ENCODE measurements at regions not wholly inside any gene's neighbourhood (a gene's known extent, or its start where the extent isn't known, plus 50 kb on each side); places are given as distances from the start of the nearest gene placed in this dataset.

DNA sequence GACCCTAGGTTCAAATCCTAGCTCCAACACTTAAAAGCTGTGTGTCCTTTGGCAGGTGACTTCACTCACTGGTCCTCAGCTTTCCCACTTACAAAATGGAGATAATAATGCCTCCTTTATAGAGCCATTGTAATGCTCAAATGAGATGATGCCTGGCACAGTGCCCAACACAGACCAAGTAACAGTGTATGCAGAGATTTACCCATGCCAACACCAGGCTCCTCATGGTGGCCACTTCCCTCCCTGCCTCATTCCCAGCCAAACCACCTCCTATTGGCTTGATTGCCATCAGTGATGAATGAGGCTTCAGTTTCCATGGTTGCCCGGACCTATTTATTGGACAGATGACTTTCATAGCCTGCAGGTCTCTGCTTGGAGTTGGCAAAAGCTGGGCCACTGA is 469.4 kb downstream of the CDK5RAP2 start:
- H3K9ac ChIP-seq (replicated peaks; ENCODE audit: extremely low read depth, insufficient read depth, low read length) = no peak overlapping the region
- intact Hi-C loops (cut with micrococcal nuclease) = no loop called here
- ChIA-PET CTCF (no interaction called here), POLR2A (no interaction called here)
- no peak for TF ChIP-seq FOS (IDR thresholded peaks at IDR 0.05; ENCODE audit: borderline replicate concordance, insufficient read depth, low read length)
- no peak for TF ChIP-seq MYC (IDR thresholded peaks at IDR 0.05; ENCODE audit: low read depth, low read length)
- TF ChIP-seq, protein P1, sequence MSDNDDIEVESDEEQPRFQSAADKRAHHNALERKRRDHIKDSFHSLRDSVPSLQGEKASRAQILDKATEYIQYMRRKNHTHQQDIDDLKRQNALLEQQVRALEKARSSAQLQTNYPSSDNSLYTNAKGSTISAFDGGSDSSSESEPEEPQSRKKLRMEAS (IDR thresholded peaks at IDR 0.05; ENCODE audit: insufficient read depth, insufficient read length) = no peak
- TF ChIP-seq CTCF (IDR thresholded peaks at IDR 0.05; ENCODE audit: extremely low read depth in 1 of 2, insufficient read depth in 1 of 2, low read depth in 1 of 2, low read length in 2 of 2) = no peak
- TF ChIP-seq EZH2 (IDR thresholded peaks at IDR 0.05; ENCODE audit: borderline replicate concordance, low read depth, low read length, severe bottlenecking) = no peak
- TF ChIP-seq POLR2AphosphoS5 (IDR thresholded peaks at IDR 0.05; ENCODE audit: insufficient read depth, low read depth, low read length) = no peak
- no peak for TF ChIP-seq POLR2A (IDR thresholded peaks at IDR 0.05; ENCODE audit: low read depth, low read length)
- TF ChIP-seq JUN (IDR thresholded peaks at IDR 0.05; ENCODE audit: borderline replicate concordance, insufficient read depth, insufficient read length, low read depth) = no peak
- TF ChIP-seq GATA2 (IDR thresholded peaks at IDR 0.05; ENCODE audit: insufficient read depth, insufficient read length, low read depth, low read length) = no peak
- H3K4me1 ChIP-seq (ENCODE audit: control insufficient read depth, extremely low read depth, insufficient read depth, low read length) = no peaks in the 10 kb centered on the region
- no peak for DNase-seq (ENCODE audit: low read depth, low spot score)
- dilution Hi-C loops (cut with MboI; ENCODE audit: extremely low pct_ligation_motif_present, low sequenced_read_pairs) = no loop called here
- no peaks in the 10 kb centered on the region for H4K20me1 ChIP-seq (replicated peaks; ENCODE audit: control insufficient read depth, extremely low read depth, insufficient read depth, low read length)
- H3K4me2 ChIP-seq (ENCODE audit: insufficient read depth, low read length) = no peak overlapping the region
- no peaks in the 10 kb centered on the region for H3K27me3 ChIP-seq (ENCODE audit: control insufficient read depth in 2 of 2, insufficient read depth in 2 of 2, low read length in 2 of 2)
- no peak for FAIRE-seq
- H3K27ac ChIP-seq (ENCODE audit: insufficient read depth, low read depth, low read length) = no peak overlapping the region
- H3K9me3 ChIP-seq (replicated peaks; ENCODE audit: control insufficient read depth, insufficient read depth, low read length) = no peaks in the 10 kb centered on the region
- no peaks in the 10 kb centered on the region for H3K79me2 ChIP-seq (ENCODE audit: control insufficient read depth, insufficient read depth, low read length)
- no peak overlapping the region for H3K4me3 ChIP-seq (replicated peaks in 1 of 3; ENCODE audit: insufficient read depth in 1 of 3, low read depth in 1 of 3, low read length in 3 of 3)
- H3K36me3 ChIP-seq (ENCODE audit: control insufficient read depth in 2 of 2, extremely low read depth in 1 of 2, insufficient read depth in 2 of 2, low read length in 2 of 2) = no peaks in the 10 kb centered on the region
- no peak overlapping the region for H2AFZ ChIP-seq (ENCODE audit: low read depth, low read length)
- H3K9me1 ChIP-seq (replicated peaks; ENCODE audit: control insufficient read depth, extremely low read depth, insufficient read depth, low read length) = no peaks in the 10 kb centered on the region
- BruUV-seq (replicated peaks) = no TSS peak

All from endothelial cell of umbilical vein (primary cell).